ENCODE measurements at regions not wholly inside any gene's neighbourhood (a gene's known extent, or its start where the extent isn't known, plus 50 kb on each side); places are given as distances from the start of the nearest gene placed in this dataset.

- TF ChIP-seq TEAD4 (IDR thresholded peaks at IDR 0.05; ENCODE audit: low read depth, low read length) (no peak), KDM1A (IDR thresholded peaks at IDR 0.05; ENCODE audit: borderline replicate concordance, low read length) (peak; percentile 51; the same call in 1 of the 2 replicates), EGR1 (IDR thresholded peaks at IDR 0.05; ENCODE audit: borderline replicate concordance, low read depth, low read length) (peak; percentile 84), HDAC2 (IDR thresholded peaks at IDR 0.05; ENCODE audit: borderline replicate concordance in 1 of 2, low read depth in 2 of 2, low read length in 2 of 2) (peak in 1 of 2 experiments; percentile 73; a peak in 1 of 4 replicates), SIX5 (IDR thresholded peaks at IDR 0.05; ENCODE audit: low read depth, low read length) (no peak), TBP (IDR thresholded peaks at IDR 0.05; ENCODE audit: low read depth, low read length) (peak; percentile 79), EP300 (IDR thresholded peaks at IDR 0.05; ENCODE audit: borderline replicate concordance in 1 of 2, low read depth in 2 of 2, low read length in 2 of 2) (no peak), JUND (IDR thresholded peaks at IDR 0.05; ENCODE audit: low read length) (peak; percentile 84), TAF7 (optimal IDR thresholded peaks at IDR 0.05; ENCODE audit: borderline replicate concordance, low read depth, low read length) (peak; percentile 99), POU5F1 (IDR thresholded peaks at IDR 0.05; ENCODE audit: low read depth, low read length) (no peak), RBBP5 (IDR thresholded peaks at IDR 0.05; ENCODE audit: borderline replicate concordance, low read depth, low read length) (no peak), KDM5A (IDR thresholded peaks at IDR 0.05; ENCODE audit: low read length) (no peak), CHD2 (IDR thresholded peaks at IDR 0.05; ENCODE audit: low read length) (no peak; the same call in 1 of the 2 replicates), RXRA (IDR thresholded peaks at IDR 0.05; ENCODE audit: insufficient read depth, low read depth, low read length) (no peak), ATF3 (IDR thresholded peaks at IDR 0.05; ENCODE audit: insufficient read depth, low read depth, low read length) (no peak), YY1 (IDR thresholded peaks at IDR 0.05; ENCODE audit: low read depth, low read length) (peak; percentile 88), RNF2 (IDR thresholded peaks at IDR 0.05; ENCODE audit: borderline replicate concordance, low read depth, low read length, missing control alignments, poor library complexity, severe bottlenecking) (no peak), CHD1 (IDR thresholded peaks at IDR 0.05; ENCODE audit: low read depth, low read length) (no peak), CEBPB (IDR thresholded peaks at IDR 0.05; ENCODE audit: low read depth, low read length) (no peak), TAF1 (IDR thresholded peaks at IDR 0.05; ENCODE audit: low read depth, low read length) (no peak)
- TF ChIP-seq, protein P1, sequence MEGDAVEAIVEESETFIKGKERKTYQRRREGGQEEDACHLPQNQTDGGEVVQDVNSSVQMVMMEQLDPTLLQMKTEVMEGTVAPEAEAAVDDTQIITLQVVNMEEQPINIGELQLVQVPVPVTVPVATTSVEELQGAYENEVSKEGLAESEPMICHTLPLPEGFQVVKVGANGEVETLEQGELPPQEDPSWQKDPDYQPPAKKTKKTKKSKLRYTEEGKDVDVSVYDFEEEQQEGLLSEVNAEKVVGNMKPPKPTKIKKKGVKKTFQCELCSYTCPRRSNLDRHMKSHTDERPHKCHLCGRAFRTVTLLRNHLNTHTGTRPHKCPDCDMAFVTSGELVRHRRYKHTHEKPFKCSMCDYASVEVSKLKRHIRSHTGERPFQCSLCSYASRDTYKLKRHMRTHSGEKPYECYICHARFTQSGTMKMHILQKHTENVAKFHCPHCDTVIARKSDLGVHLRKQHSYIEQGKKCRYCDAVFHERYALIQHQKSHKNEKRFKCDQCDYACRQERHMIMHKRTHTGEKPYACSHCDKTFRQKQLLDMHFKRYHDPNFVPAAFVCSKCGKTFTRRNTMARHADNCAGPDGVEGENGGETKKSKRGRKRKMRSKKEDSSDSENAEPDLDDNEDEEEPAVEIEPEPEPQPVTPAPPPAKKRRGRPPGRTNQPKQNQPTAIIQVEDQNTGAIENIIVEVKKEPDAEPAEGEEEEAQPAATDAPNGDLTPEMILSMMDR (IDR thresholded peaks at IDR 0.05; ENCODE audit: control extremely low read depth in 1 of 3, insufficient read depth in 1 of 3, low read depth in 1 of 3, low read length in 3 of 3) = peak; percentile 54 to 73 (median 66)
Measured at GRCh38 chr17:73820686-73821448, 176.6 kb upstream of the SDK2 start (continued).
